ENCODE measurements at regions not wholly inside any gene's neighbourhood (a gene's known extent, or its start where the extent isn't known, plus 50 kb on each side); places are given as distances from the start of the nearest gene placed in this dataset.

DNA sequence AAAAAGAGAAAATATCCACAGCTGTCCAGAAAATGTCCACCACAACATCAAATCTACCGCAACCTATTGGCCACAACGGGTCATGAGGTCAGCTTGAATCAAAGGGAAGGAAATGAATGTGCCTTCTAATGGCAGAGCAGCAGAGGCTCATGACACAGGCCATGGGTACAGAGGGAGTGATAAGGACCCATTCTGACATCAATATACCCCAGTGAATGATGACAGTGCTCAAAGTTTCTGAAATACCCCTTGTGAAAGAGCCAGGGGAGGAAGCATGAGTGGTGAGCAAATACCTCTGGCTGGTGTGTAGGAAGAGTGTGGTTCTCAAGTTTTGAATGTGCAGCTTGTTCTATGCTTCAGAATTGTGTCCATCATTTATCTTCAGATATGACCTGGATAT, 348.2 kb downstream of the IRX1 start:
- no peaks in the 10 kb centered on the region for H3K4me1 ChIP-seq (replicated peaks)
- H3K4me3 ChIP-seq = no peak overlapping the region
- no peak for DNase-seq (ENCODE audit: low spot score)
- intact Hi-C loops (cut with DNase I) = no loop called here
- H3K27me3 ChIP-seq (replicated peaks; ENCODE audit: insufficient read depth) = no peaks in the 10 kb centered on the region
- TF ChIP-seq, protein P1, sequence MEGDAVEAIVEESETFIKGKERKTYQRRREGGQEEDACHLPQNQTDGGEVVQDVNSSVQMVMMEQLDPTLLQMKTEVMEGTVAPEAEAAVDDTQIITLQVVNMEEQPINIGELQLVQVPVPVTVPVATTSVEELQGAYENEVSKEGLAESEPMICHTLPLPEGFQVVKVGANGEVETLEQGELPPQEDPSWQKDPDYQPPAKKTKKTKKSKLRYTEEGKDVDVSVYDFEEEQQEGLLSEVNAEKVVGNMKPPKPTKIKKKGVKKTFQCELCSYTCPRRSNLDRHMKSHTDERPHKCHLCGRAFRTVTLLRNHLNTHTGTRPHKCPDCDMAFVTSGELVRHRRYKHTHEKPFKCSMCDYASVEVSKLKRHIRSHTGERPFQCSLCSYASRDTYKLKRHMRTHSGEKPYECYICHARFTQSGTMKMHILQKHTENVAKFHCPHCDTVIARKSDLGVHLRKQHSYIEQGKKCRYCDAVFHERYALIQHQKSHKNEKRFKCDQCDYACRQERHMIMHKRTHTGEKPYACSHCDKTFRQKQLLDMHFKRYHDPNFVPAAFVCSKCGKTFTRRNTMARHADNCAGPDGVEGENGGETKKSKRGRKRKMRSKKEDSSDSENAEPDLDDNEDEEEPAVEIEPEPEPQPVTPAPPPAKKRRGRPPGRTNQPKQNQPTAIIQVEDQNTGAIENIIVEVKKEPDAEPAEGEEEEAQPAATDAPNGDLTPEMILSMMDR (IDR thresholded peaks at IDR 0.05) = no peak
- H3K9me3 ChIP-seq = no peaks in the 10 kb centered on the region
- WGBS = 100% methylated on average over 2 of the region's 2 CpGs
- H3K27ac ChIP-seq = no peak overlapping the region
- no peaks in the 10 kb centered on the region for H3K36me3 ChIP-seq

DNA sequence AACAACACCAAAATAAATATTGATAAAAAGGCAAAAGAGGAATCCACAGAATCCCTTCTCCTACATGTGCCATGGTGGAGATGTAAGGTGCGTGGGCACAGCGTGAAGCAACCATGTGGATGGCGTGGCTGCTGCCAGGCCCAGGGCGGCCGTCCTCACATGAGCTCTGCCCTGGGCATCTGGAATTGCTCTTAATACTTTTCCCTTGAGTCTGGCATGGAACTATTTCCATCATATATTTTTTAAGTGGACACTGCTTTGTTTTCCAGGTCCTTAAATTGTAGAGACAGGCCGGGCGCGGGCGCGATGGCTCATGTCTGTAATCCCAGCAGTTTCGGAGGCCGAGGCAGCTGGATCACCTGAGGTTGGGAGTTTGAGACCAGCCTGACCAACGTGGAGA, 349.3 kb downstream of the IRX1 start:
- TF ChIP-seq, protein P1 (IDR thresholded peaks at IDR 0.05) = no peak
- TF ChIP-seq POLR2A (IDR thresholded peaks at IDR 0.05) = no peak
- no peak for TF ChIP-seq POLR2AphosphoS5 (IDR thresholded peaks at IDR 0.05)
- no peaks in the 10 kb centered on the region for H3K27me3 ChIP-seq (replicated peaks; ENCODE audit: insufficient read depth)
- no peaks in the 10 kb centered on the region for H3K4me1 ChIP-seq (replicated peaks)
- DNase-seq (ENCODE audit: low spot score) = no peak
- no peaks in the 10 kb centered on the region for H3K9me3 ChIP-seq
- no peak overlapping the region for H3K4me3 ChIP-seq
- no peaks in the 10 kb centered on the region for H3K36me3 ChIP-seq
- intact Hi-C loops (cut with DNase I) = no loop called here
- no peak overlapping the region for H3K27ac ChIP-seq
- WGBS = 95% methylated on average over 13 of the region's 13 CpGs

DNA sequence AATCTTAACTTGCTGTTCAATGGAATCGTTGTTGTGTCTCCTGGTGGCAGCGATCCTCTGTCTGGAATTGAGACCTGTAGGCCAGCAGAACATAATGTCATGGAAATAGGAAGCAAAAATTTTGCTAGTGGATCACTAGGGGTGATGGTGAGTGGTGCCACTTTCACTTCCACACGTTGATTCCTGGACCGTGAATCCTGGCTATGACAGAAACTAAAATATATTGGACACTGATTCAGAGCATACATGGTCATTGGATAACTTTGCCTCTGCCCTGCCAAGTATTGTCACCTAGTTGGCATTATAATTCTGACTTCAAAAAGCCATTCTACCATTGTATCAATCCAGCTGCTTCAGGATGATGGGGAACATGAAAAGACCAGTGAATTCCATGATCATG, 353.2 kb downstream of the IRX1 start:
- intact Hi-C loops (cut with DNase I) = no loop called here
- no peaks in the 10 kb centered on the region for H3K27me3 ChIP-seq (replicated peaks; ENCODE audit: insufficient read depth)
- no peak overlapping the region for H3K27ac ChIP-seq
- no peak for TF ChIP-seq POLR2AphosphoS5 (IDR thresholded peaks at IDR 0.05)
- TF ChIP-seq, protein P1 (IDR thresholded peaks at IDR 0.05) = no peak
- no peak for TF ChIP-seq POLR2A (IDR thresholded peaks at IDR 0.05)
- 86% methylated on average over 4 of the region's 4 CpGs for WGBS
- H3K4me1 ChIP-seq (replicated peaks) = no peaks in the 10 kb centered on the region
- H3K36me3 ChIP-seq = no peaks in the 10 kb centered on the region
- no peak overlapping the region for H3K4me3 ChIP-seq
- H3K9me3 ChIP-seq = no peaks in the 10 kb centered on the region
- no peak for DNase-seq (ENCODE audit: low spot score)

DNA sequence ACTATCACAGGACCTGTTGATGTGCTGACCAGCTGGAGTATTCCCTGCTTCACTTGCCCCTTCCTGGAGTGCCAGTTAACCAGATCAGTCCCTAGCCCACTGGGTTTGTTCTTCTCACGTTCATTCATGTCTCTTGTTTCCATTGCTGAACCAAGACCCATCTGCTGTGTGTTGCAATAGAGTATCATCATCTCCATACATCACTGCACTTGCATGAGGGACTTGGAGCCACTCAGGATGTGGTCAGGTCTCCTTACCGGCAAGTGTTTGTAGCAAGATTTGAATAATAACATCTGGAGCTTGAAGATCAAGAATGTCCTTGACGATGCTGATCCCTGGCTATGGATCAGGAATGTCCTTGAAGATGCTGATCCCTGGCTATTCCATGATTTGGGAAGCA, 358.6 kb downstream of the IRX1 start:
- no peak for TF ChIP-seq POLR2AphosphoS5 (IDR thresholded peaks at IDR 0.05)
- TF ChIP-seq POLR2A (IDR thresholded peaks at IDR 0.05) = no peak
- TF ChIP-seq, protein P1 (IDR thresholded peaks at IDR 0.05) = no peak
- 54% methylated on average over 3 of the region's 3 CpGs for WGBS
- intact Hi-C loops (cut with DNase I) = no loop called here
- no peaks in the 10 kb centered on the region for H3K36me3 ChIP-seq
- H3K27me3 ChIP-seq (replicated peaks; ENCODE audit: insufficient read depth) = no peaks in the 10 kb centered on the region
- no peaks in the 10 kb centered on the region for H3K4me1 ChIP-seq (replicated peaks)
- DNase-seq (ENCODE audit: low spot score) = no peak
- H3K9me3 ChIP-seq = no peaks in the 10 kb centered on the region
- H3K4me3 ChIP-seq = no peak overlapping the region
- no peak overlapping the region for H3K27ac ChIP-seq

DNA sequence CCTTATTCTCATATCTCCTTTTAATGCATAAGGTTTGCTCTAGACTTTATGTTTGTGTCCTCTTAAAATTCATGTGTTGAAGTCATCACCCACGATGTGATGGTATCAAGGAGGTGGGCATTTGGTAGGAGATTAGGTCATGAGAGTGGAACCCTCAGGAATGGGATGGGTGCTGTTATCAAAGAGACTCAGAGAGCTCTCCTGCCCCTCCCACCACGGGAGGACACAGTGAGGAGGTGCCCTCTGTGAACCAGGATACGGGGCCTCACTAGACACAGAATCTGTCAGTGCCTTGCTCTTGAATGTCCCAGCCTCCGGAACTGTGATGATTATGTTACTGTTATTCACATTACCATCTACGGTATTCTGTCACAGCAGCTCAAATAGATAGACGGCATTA, 359.0 kb downstream of the IRX1 start:
- H3K9me3 ChIP-seq = no peaks in the 10 kb centered on the region
- no peaks in the 10 kb centered on the region for H3K4me1 ChIP-seq (replicated peaks)
- TF ChIP-seq, protein P1 (IDR thresholded peaks at IDR 0.05) = no peak
- TF ChIP-seq POLR2AphosphoS5 (IDR thresholded peaks at IDR 0.05) (no peak), POLR2A (IDR thresholded peaks at IDR 0.05) (no peak)
- H3K4me3 ChIP-seq = no peak overlapping the region
- intact Hi-C loops (cut with DNase I) = no loop called here
- 66% methylated on average over 6 of the region's 6 CpGs for WGBS
- no peaks in the 10 kb centered on the region for H3K27me3 ChIP-seq (replicated peaks; ENCODE audit: insufficient read depth)
- no peaks in the 10 kb centered on the region for H3K36me3 ChIP-seq
- H3K27ac ChIP-seq = no peak overlapping the region
- no peak for DNase-seq (ENCODE audit: low spot score)

Measured in prostate gland (tissue), 2 donors.